ENCODE measurements at regions not wholly inside any gene's neighbourhood (a gene's known extent, or its start where the extent isn't known, plus 50 kb on each side); places are given as distances from the start of the nearest gene placed in this dataset.

GRCh38 chr1:17982197-17982596 is 125.4 kb upstream of the IGSF21 start:
- TF ChIP-seq CTCF (IDR thresholded peaks at IDR 0.05), result no peak
- TF ChIP-seq POLR2A (IDR thresholded peaks at IDR 0.05), result no peak
